GM23248 (cell line): ENCODE measurements at regions not wholly inside any gene's neighbourhood (a gene's known extent, or its start where the extent isn't known, plus 50 kb on each side); places are given as distances from the start of the nearest gene placed in this dataset.

Experiments used
- DNase-seq: peaks from one replicate; pipeline ENCODE4 v3.0.0-alpha.2; 2015
- H2AFZ ChIP-seq: fragments of 200-600 bp; sonication (generic); 2 replicates; pipeline ENCODE4 v1.6.1; 2016; ENCODE audit warnings: antibody characterized with exemption
- H3F3A ChIP-seq: fragments of 200-600 bp; sonication (generic); 2 replicates; pipeline ENCODE4 v1.6.1; 2016; ENCODE audit warnings: mild to moderate bottlenecking, antibody characterized with exemption, mixed run types; ENCODE audit not compliant: insufficient read depth
- H3K27ac ChIP-seq: fragments of 200-600 bp; sonication (generic); 2 replicates; pipeline ENCODE4 v1.5.1; 2016; ENCODE audit warnings: mild to moderate bottlenecking
- H3K27me3 ChIP-seq: fragments of 200-600 bp; sonication (generic); replicated peaks from 2 replicates; pipeline ENCODE4 v1.6.1; 2016; ENCODE audit warnings: mild to moderate bottlenecking; ENCODE audit not compliant: insufficient read depth
- H3K36me3 ChIP-seq: fragments of 200-600 bp; sonication (generic); 2 replicates; pipeline ENCODE4 v1.6.1; 2016; ENCODE audit warnings: low read depth, mild to moderate bottlenecking
- H3K4me1 ChIP-seq: fragments of 200-600 bp; sonication (generic); 2 replicates; pipeline ENCODE4 v1.6.1; 2016; ENCODE audit warnings: mild to moderate bottlenecking; ENCODE audit not compliant: insufficient read depth
- H3K4me2 ChIP-seq: fragments of 200-600 bp; sonication (generic); one replicate; pipeline ENCODE4 v1.6.1; 2016; ENCODE audit warnings: mild to moderate bottlenecking; ENCODE audit not compliant: unreplicated experiment
- H3K4me3 ChIP-seq: fragments of 200-600 bp; sonication (generic); 2 replicates; pipeline ENCODE4 v1.5.1; 2016; ENCODE audit warnings: mild to moderate bottlenecking
- H3K79me2 ChIP-seq: fragments of 200-600 bp; sonication (generic); 2 replicates; pipeline ENCODE4 v1.6.1; 2016; ENCODE audit warnings: mild to moderate bottlenecking; ENCODE audit not compliant: insufficient read depth
- H3K9ac ChIP-seq: fragments of 200-600 bp; sonication (generic); 2 replicates; pipeline ENCODE4 v1.6.1; 2016; ENCODE audit warnings: mild to moderate bottlenecking
- H3K9me2 ChIP-seq: fragments of 200-600 bp; sonication (generic); 2 replicates; pipeline ENCODE4 v1.6.1; 2016; ENCODE audit warnings: mixed run types, mild to moderate bottlenecking, moderate library complexity; ENCODE audit not compliant: insufficient read depth
- H3K9me3 ChIP-seq: fragments of 200-600 bp; sonication (generic); one replicate; pipeline ENCODE4 v1.6.1; 2017; ENCODE audit warnings: low read depth
- H4K20me1 ChIP-seq: fragments of 200-600 bp; sonication (generic); 2 replicates; pipeline ENCODE4 v1.6.0; 2016; ENCODE audit not compliant: insufficient read depth
- EZH2 ChIP-seq: fragments of 200-600 bp; sonication (generic); IDR thresholded peaks from 2 replicates; pipeline ENCODE4 v1.6.1; 2018; ENCODE audit warnings: antibody characterized with exemption, mild to moderate bottlenecking; ENCODE audit not compliant: insufficient read depth, poor library complexity, severe bottlenecking
- EZH2phosphoT487 ChIP-seq: fragments of 200-600 bp; sonication (generic); IDR thresholded peaks from 2 replicates; pipeline ENCODE4 v1.6.1; 2018; ENCODE audit warnings: antibody characterized with exemption, moderate library complexity, mild to moderate bottlenecking, low read depth; ENCODE audit not compliant: insufficient read depth
- WGBS, 2 experiments: methylation state at CpG; one replicate each; pipeline ENCODE4 v1.1.6; 2015 to 2017; ENCODE audit warnings: low lambda C conversion rate in 2 of 2, low coverage in 1 of 2; ENCODE audit errors: missing lambda C conversion rate in 2 of 2; 5-methylcytosine and 5-hydroxymethylcytosine counted together
- in situ Hi-C: fragments of 300-500 bp; cut with MboI; formaldehyde crosslinking; loops from 2 replicates; pipeline ENCODE4 v1.15.0; 2020

DNA sequence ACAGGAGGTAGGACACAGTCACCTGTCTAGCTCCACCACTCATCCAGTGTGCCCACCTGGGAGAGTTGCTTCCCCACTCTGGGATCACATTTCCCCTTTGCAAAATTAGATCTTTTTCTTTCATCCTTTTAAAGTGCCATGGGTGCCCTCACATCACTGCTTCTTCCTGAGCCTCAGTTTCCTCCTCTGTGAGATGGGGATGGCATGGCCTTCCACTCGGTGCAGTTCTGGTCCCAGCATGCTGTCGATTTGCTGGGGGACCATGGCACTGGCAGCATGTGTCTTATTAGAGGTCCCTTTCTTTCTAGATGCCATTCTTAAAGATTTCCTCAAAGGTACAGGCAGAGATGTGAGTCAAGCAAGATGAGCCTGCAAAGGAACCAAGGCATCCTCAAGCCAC, 158.3 kb upstream of the ZMIZ1 start:
- 63 to 77% methylated on average over 2 of the region's 2 CpGs for WGBS, 2 experiments
- in situ Hi-C loops = no loop called here
- H2AFZ ChIP-seq = no peak overlapping the region
- H3K27ac ChIP-seq = no peak overlapping the region
- H3K9ac ChIP-seq = no peak overlapping the region
- no peaks in the 10 kb centered on the region for H3K36me3 ChIP-seq
- no peak for TF ChIP-seq EZH2
- no peak for TF ChIP-seq EZH2phosphoT487
- no peak overlapping the region for H3K4me2 ChIP-seq
- no peaks in the 10 kb centered on the region for H4K20me1 ChIP-seq
- DNase-seq = no peak
- 0 out of 2 replicates have a peak, but pooled peaks cover 4% of the 10 kb centered on the region for H3K27me3 ChIP-seq
- no peaks in the 10 kb centered on the region for H3K9me3 ChIP-seq
- peaks cover 12% of the 10 kb centered on the region for H3K4me1 ChIP-seq
- no peaks in the 10 kb centered on the region for H3K9me2 ChIP-seq
- H3F3A ChIP-seq = peaks cover 6% of the 10 kb centered on the region; the same call in 1 of the 2 replicates
- H3K4me3 ChIP-seq = no peak overlapping the region
- no peaks in the 10 kb centered on the region for H3K79me2 ChIP-seq

DNA sequence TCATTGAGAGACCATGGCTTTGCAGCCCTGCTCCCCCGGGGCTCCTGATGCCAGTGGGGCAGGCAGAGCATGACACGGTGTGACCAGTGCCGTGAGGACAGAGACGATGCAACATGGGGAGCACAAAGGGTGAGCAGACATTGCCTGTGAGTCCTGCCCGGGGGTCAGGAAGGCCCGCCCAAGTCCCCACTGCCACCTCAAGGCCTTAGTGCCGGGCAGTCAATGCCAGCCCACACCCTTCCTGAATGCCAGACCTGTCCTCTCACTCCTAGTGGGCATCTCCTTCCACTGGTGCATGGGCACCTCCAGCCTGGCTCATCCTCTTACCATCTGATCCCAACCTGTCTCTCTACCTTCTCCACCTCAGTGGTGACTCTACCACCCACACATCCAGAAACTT, 157.9 kb upstream of the ZMIZ1 start:
- Histone ChIP-seq H3K27me3 (0 out of 2 replicates have a peak, but pooled peaks cover 4% of the 10 kb centered on the region), H3K27ac (no peak overlapping the region), H3K4me3 (no peak overlapping the region), H2AFZ (no peak overlapping the region), H3F3A (peaks cover 6% of the 10 kb centered on the region; the same call in 1 of the 2 replicates), H3K79me2 (no peaks in the 10 kb centered on the region), H3K4me2 (no peak overlapping the region), H3K9me3 (no peaks in the 10 kb centered on the region), H4K20me1 (no peaks in the 10 kb centered on the region), H3K4me1 (peaks cover 15% of the 10 kb centered on the region), H3K9ac (no peak overlapping the region), H3K36me3 (no peaks in the 10 kb centered on the region), H3K9me2 (no peaks in the 10 kb centered on the region)
- 91 to 92% methylated on average over 7 of the region's 7 CpGs for WGBS, 2 experiments
- TF ChIP-seq EZH2phosphoT487 (no peak), EZH2 (no peak)
- no peak for DNase-seq
- in situ Hi-C loops = no loop called here

DNA sequence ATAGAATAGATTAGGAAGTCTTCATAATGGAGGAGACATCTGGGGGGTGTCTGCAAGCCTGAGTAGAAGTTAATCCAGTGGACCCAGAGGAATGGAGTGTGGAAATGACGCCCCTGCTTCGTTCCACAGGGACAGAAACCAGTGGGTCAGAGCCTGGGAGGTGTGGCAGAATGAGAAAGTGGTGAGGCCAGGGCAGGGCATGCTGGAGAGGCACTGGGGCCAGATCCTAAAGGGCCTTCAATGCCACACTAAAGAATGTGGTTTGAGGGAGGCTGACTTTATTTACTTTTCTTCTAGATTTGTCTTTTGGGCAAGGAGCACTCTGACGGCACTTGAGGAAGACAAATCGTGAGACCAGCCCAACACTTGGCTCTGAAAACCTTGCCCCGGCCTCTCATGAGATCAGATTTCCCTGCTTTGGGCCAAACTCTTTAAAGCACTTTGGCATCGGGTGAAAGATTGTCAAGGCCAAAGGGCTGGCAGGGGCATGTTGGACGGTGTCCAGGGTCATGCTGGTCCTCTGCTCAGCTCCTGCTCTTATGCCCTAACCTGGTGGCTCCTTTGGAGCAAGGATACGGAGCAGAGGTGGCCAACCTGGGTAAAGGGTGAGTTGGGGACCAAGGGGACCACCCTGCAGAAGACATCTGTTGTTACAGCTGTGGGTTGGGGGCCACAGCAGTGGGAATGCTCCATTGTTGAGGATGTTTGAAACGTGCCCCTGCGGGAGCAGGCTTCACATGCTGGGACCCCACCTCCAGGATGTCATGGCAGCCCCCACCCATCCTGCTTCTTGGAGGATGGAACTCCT, 157.0 kb upstream of the ZMIZ1 start:
- Histone ChIP-seq H3K9ac (no peak overlapping the region), H3K4me1 (peaks cover 15% of the 10 kb centered on the region), H2AFZ (no peak overlapping the region), H4K20me1 (no peaks in the 10 kb centered on the region), H3K79me2 (no peaks in the 10 kb centered on the region), H3K4me2 (no peak overlapping the region), H3K36me3 (no peaks in the 10 kb centered on the region), H3K9me2 (no peaks in the 10 kb centered on the region), H3K27ac (no peak overlapping the region), H3K9me3 (no peaks in the 10 kb centered on the region), H3K4me3 (no peak overlapping the region), H3K27me3 (0 out of 2 replicates have a peak, but pooled peaks cover 4% of the 10 kb centered on the region), H3F3A (peaks cover 6% of the 10 kb centered on the region; the same call in 1 of the 2 replicates)
- no peak for TF ChIP-seq EZH2
- TF ChIP-seq EZH2phosphoT487 = no peak
- WGBS, 2 experiments = 62 to 74% methylated on average over 10 of the region's 10 CpGs
- in situ Hi-C loops = no loop called here
- DNase-seq = no peak

DNA sequence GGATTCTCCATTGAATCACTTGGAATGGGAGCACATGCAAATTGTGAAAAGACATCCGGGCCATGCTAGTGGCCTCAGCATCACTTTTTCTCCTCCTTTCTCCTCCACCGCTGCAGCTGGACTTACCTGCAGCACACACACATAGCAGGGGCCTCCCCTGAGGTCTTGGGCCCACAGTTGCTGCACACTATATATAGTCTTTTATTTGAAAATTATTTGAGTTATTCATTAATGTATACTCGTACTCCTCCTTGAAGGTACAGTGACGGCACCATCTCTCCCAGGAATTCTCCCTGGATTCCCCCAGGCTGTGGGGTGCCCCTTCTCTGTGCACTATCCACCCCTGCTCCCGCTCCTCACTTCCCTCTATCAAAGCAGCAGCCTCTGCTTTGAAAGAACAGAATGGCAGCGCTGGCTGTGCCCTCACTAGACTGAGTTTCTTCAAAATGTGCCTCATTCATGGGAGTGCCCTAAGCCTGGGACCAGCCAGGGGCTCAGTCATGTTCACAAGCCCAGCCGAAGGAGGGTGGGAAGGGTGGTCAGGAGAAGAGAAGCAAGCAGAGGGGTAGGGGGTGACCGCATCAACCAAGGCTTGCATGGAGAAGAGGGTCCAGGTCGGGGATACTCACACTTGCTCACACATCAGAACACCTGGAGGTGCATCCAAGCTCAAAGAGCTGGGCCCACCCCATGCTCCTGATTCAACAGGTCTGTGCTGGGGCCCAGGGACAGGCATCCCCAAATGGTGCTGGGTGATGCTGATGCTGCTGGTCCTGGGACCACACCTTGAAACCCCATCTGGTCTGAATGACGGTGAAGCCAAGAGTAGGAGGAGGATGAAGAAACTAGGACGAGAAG, 156.2 kb upstream of the ZMIZ1 start:
- no peak overlapping the region for H3K9ac ChIP-seq

More for the DNA sequence above, 156.2 kb upstream of the ZMIZ1 start:
- H3K4me2 ChIP-seq = no peak overlapping the region
- no peak for TF ChIP-seq EZH2phosphoT487
- no peak for TF ChIP-seq EZH2
- 0 out of 2 replicates have a peak, but pooled peaks cover 4% of the 10 kb centered on the region for H3K27me3 ChIP-seq
- no peaks in the 10 kb centered on the region for H3K9me2 ChIP-seq
- H3K27ac ChIP-seq = no peak overlapping the region
- H2AFZ ChIP-seq = no peak overlapping the region
- no peaks in the 10 kb centered on the region for H3K36me3 ChIP-seq
- H3K4me3 ChIP-seq = no peak overlapping the region
- no peaks in the 10 kb centered on the region for H3K79me2 ChIP-seq
- no peaks in the 10 kb centered on the region for H4K20me1 ChIP-seq
- DNase-seq = no peak
- in situ Hi-C loops = no loop called here
- no peaks in the 10 kb centered on the region for H3K9me3 ChIP-seq
- H3F3A ChIP-seq = peaks cover 6% of the 10 kb centered on the region; the same call in 1 of the 2 replicates
- WGBS, 2 experiments = 77 to 78% methylated on average over 11 of the region's 11 CpGs
- peaks cover 15% of the 10 kb centered on the region for H3K4me1 ChIP-seq
